ENCODE measurements at regions not wholly inside any gene's neighbourhood (a gene's known extent, or its start where the extent isn't known, plus 50 kb on each side); places are given as distances from the start of the nearest gene placed in this dataset.

DNA sequence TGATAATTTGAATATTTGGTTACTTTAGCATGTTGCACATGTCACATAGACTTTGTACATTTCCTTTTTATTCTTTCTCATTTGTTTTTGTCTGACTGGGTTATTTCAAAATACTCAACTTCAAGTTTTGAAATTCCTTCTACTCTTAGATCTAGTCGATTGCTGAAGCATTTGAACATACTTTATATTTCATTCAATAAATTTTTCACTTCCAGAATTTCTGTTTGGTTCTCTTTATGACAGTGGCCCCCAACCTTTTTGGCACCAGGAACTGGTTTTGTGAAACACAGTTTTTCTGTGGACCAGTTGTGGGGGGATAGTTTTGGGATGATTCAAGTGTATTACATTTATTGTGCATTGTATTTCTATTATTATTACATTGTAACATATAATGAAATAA lies 119.8 kb downstream of the COX7C start:
- no peak overlapping the region for H3K4me2 ChIP-seq (ENCODE audit: low read length)
- H3K27ac ChIP-seq (ENCODE audit: low read depth, low read length, poor library complexity, severe bottlenecking), result no peak overlapping the region
- H3K9ac ChIP-seq (ENCODE audit: low read length), result no peak overlapping the region
- H2AFZ ChIP-seq (ENCODE audit: low read length), result no peak overlapping the region
- H3K27me3 ChIP-seq (ENCODE audit: insufficient read depth, low read length), result no peaks in the 10 kb centered on the region
- H3K9me2 ChIP-seq (ENCODE audit: low read depth, low read length), result no peaks in the 10 kb centered on the region
- H3K9me3 ChIP-seq (ENCODE audit: low read length), result no peaks in the 10 kb centered on the region
- no peaks in the 10 kb centered on the region for H3K4me1 ChIP-seq (ENCODE audit: insufficient read depth, low read length, severe bottlenecking)
- TF ChIP-seq EZH2 (IDR thresholded peaks at IDR 0.05; ENCODE audit: borderline replicate concordance, low read length), result no peak
- no peak for TF ChIP-seq CTCF (IDR thresholded peaks at IDR 0.05; ENCODE audit: low read length)
- H4K20me1 ChIP-seq (ENCODE audit: insufficient read depth, low read length), result no peaks in the 10 kb centered on the region
- H3K36me3 ChIP-seq (ENCODE audit: insufficient read depth, low read length), result no peaks in the 10 kb centered on the region
- no peaks in the 10 kb centered on the region for H3K79me2 ChIP-seq (ENCODE audit: insufficient read depth, low read length)
- no peak overlapping the region for H3K4me3 ChIP-seq (ENCODE audit: low read depth, low read length, poor library complexity, severe bottlenecking)
- H3F3A ChIP-seq (ENCODE audit: insufficient read depth, low read length), result no peaks in the 10 kb centered on the region

DNA sequence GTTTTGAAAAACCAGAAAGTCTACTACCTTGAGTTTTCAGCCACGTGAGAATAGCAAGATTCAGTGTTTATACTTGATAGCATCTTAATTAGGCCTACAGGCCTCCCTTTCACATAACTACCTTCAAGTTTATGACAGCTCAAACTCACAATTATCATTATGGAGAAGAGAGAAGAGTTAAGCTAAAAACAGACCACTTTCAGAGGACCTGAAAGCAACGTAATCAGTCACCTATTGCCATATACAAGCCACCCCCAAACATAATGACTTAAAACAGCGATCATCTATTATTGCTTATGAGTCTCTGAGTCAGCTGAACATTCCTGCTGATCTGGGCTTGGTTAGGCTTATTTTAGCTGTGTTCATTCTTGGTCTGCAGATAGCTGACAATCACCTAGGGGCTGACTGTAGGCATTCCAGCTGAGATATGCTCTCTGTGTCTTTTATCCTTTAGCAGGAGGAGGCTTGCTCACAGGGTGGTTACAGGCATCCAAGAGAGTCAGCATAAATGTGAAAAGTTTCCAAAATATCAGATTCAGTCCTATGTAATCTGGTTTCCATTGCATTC lies 130.9 kb downstream of the COX7C start:
- H3K9me3 ChIP-seq (ENCODE audit: low read length), result no peaks in the 10 kb centered on the region
- no peak overlapping the region for H3K4me2 ChIP-seq (ENCODE audit: low read length)
- no peak overlapping the region for H3K9ac ChIP-seq (ENCODE audit: low read length)
- no peaks in the 10 kb centered on the region for H3K27me3 ChIP-seq (ENCODE audit: insufficient read depth, low read length)
- H3K79me2 ChIP-seq (ENCODE audit: insufficient read depth, low read length), result no peaks in the 10 kb centered on the region
- H3K4me1 ChIP-seq (ENCODE audit: insufficient read depth, low read length, severe bottlenecking), result no peaks in the 10 kb centered on the region
- no peaks in the 10 kb centered on the region for H3F3A ChIP-seq (ENCODE audit: insufficient read depth, low read length)
- H3K9me2 ChIP-seq (ENCODE audit: low read depth, low read length), result no peaks in the 10 kb centered on the region
- no peaks in the 10 kb centered on the region for H3K36me3 ChIP-seq (ENCODE audit: insufficient read depth, low read length)
- H4K20me1 ChIP-seq (ENCODE audit: insufficient read depth, low read length), result no peaks in the 10 kb centered on the region
- H3K27ac ChIP-seq (ENCODE audit: low read depth, low read length, poor library complexity, severe bottlenecking), result no peak overlapping the region
- H3K4me3 ChIP-seq (ENCODE audit: low read depth, low read length, poor library complexity, severe bottlenecking), result no peak overlapping the region
- TF ChIP-seq EZH2 (IDR thresholded peaks at IDR 0.05; ENCODE audit: borderline replicate concordance, low read length) (no peak), CTCF (IDR thresholded peaks at IDR 0.05; ENCODE audit: low read length) (no peak)
- no peak overlapping the region for H2AFZ ChIP-seq (ENCODE audit: low read length)

DNA sequence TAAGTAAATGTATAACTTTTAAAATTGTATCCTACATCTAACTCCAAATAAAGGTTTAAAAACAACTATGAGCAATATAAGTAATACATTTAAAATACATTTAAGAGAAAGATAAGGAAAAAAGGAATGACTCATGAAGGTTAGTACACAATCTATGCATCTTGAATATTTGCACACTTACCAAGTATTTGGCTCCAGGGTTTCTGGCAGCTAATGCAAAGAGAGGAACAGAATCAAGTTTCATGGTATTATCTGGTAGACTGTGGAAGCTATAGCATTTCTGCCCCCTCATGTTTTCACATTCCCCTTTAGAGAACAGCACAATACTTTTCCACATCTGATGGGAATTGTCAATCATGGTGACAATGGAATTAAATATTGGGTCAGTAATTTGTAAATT lies 132.1 kb downstream of the COX7C start:
- H3K27ac ChIP-seq (ENCODE audit: low read depth, low read length, poor library complexity, severe bottlenecking), result no peak overlapping the region
- no peaks in the 10 kb centered on the region for H3K9me3 ChIP-seq (ENCODE audit: low read length)
- no peaks in the 10 kb centered on the region for H3F3A ChIP-seq (ENCODE audit: insufficient read depth, low read length)
- H3K4me2 ChIP-seq (ENCODE audit: low read length), result no peak overlapping the region
- no peaks in the 10 kb centered on the region for H3K9me2 ChIP-seq (ENCODE audit: low read depth, low read length)
- H3K36me3 ChIP-seq (ENCODE audit: insufficient read depth, low read length), result no peaks in the 10 kb centered on the region
- H2AFZ ChIP-seq (ENCODE audit: low read length), result no peak overlapping the region
- H3K27me3 ChIP-seq (ENCODE audit: insufficient read depth, low read length), result no peaks in the 10 kb centered on the region
- no peak for TF ChIP-seq CTCF (IDR thresholded peaks at IDR 0.05; ENCODE audit: low read length)
- no peak for TF ChIP-seq EZH2 (IDR thresholded peaks at IDR 0.05; ENCODE audit: borderline replicate concordance, low read length)
- H3K9ac ChIP-seq (ENCODE audit: low read length), result no peak overlapping the region
- no peaks in the 10 kb centered on the region for H3K79me2 ChIP-seq (ENCODE audit: insufficient read depth, low read length)
- no peak overlapping the region for H3K4me3 ChIP-seq (ENCODE audit: low read depth, low read length, poor library complexity, severe bottlenecking)
- H3K4me1 ChIP-seq (ENCODE audit: insufficient read depth, low read length, severe bottlenecking), result no peaks in the 10 kb centered on the region
- H4K20me1 ChIP-seq (ENCODE audit: insufficient read depth, low read length), result no peaks in the 10 kb centered on the region
